ENCODE measurements at regions not wholly inside any gene's neighbourhood (a gene's known extent, or its start where the extent isn't known, plus 50 kb on each side); places are given as distances from the start of the nearest gene placed in this dataset.

GRCh38 chrX:150291014-150291413, 72.1 kb upstream of the MAMLD1 start:
- Mint-ChIP-seq H3K4me1 (ENCODE audit: low read depth) (no peaks in the 10 kb centered on the region), H3K36me3 (no peaks in the 10 kb centered on the region), H3K27ac (no peak overlapping the region), H3K4me3 (no peak overlapping the region), H3K27me3 (no peaks in the 10 kb centered on the region), H3K9me3 (no peaks in the 10 kb centered on the region)
- ChIA-PET POLR2A (no interaction called here), CTCF (no interaction called here)
- no peak for DNase-seq
- intact Hi-C loops (cut with micrococcal nuclease), result no loop called here

GRCh38 chrX:150293311-150294013, 69.7 kb upstream of the MAMLD1 start:
- Mint-ChIP-seq H3K4me3 (no peak overlapping the region), H3K27me3 (no peaks in the 10 kb centered on the region), H3K9me3 (no peaks in the 10 kb centered on the region), H3K36me3 (no peaks in the 10 kb centered on the region), H3K27ac (no peak overlapping the region), H3K4me1 (ENCODE audit: low read depth) (no peaks in the 10 kb centered on the region)
- ChIA-PET CTCF (no interaction called here), POLR2A (no interaction called here)
- no peak for DNase-seq
- intact Hi-C loops (cut with micrococcal nuclease), result no loop called here

- H3K36me3 Mint-ChIP-seq, result no peaks in the 10 kb centered on the region
- no peak for DNase-seq
- peaks cover 1% of the 10 kb centered on the region for H3K27me3 Mint-ChIP-seq
- H3K4me3 Mint-ChIP-seq, result no peak overlapping the region
- ChIA-PET CTCF (no interaction called here), POLR2A (no interaction called here)
- no peaks in the 10 kb centered on the region for H3K9me3 Mint-ChIP-seq
- no peak overlapping the region for H3K27ac Mint-ChIP-seq
- intact Hi-C loops (cut with micrococcal nuclease), result no loop called here
- no peaks in the 10 kb centered on the region for H3K4me1 Mint-ChIP-seq (ENCODE audit: low read depth)
Observed at GRCh38 chrX:150298841-150299551, 64.1 kb upstream of the MAMLD1 start.

- no peak overlapping the region for H3K4me3 Mint-ChIP-seq
- ChIA-PET POLR2A (no interaction called here), CTCF (no interaction called here)
- H3K27ac Mint-ChIP-seq, result no peak overlapping the region
- no peaks in the 10 kb centered on the region for H3K4me1 Mint-ChIP-seq (ENCODE audit: low read depth)
- H3K27me3 Mint-ChIP-seq, result peaks cover 1% of the 10 kb centered on the region
- no peak for DNase-seq
- H3K36me3 Mint-ChIP-seq, result no peaks in the 10 kb centered on the region
- H3K9me3 Mint-ChIP-seq, result no peaks in the 10 kb centered on the region
- intact Hi-C loops (cut with micrococcal nuclease), result no loop called here
Observed at GRCh38 chrX:150299579-150299978, 63.5 kb upstream of the MAMLD1 start.

GRCh38 chrX:150303386-150304097, 59.6 kb upstream of the MAMLD1 start:
- CTCF ChIA-PET, result no interaction called here
- Mint-ChIP-seq H3K4me3 (no peak overlapping the region), H3K4me1 (ENCODE audit: low read depth) (no peaks in the 10 kb centered on the region), H3K27ac (no peak overlapping the region), H3K36me3 (no peaks in the 10 kb centered on the region), H3K9me3 (no peaks in the 10 kb centered on the region), H3K27me3 (peaks cover 1% of the 10 kb centered on the region)
- POLR2A ChIA-PET, result no interaction called here
- intact Hi-C loops (cut with micrococcal nuclease), result no loop called here
- no peak for DNase-seq

GRCh38 chrX:150306002-150306401, 57.1 kb upstream of the MAMLD1 start:
- H3K4me1 Mint-ChIP-seq (ENCODE audit: low read depth), result no peaks in the 10 kb centered on the region
- H3K27ac Mint-ChIP-seq, result no peak overlapping the region
- POLR2A ChIA-PET, result no interaction called here
- intact Hi-C loops (cut with micrococcal nuclease), result no loop called here
- no peak overlapping the region for H3K4me3 Mint-ChIP-seq
- H3K36me3 Mint-ChIP-seq, result no peaks in the 10 kb centered on the region
- DNase-seq, result no peak
- H3K9me3 Mint-ChIP-seq, result no peaks in the 10 kb centered on the region
- CTCF ChIA-PET, result no interaction called here
- H3K27me3 Mint-ChIP-seq, result peaks cover 1% of the 10 kb centered on the region

- no peak overlapping the region for H3K27ac Mint-ChIP-seq
Observed at GRCh38 chrX:150308041-150308440, 55.1 kb upstream of the MAMLD1 start.

GRCh38 chrX:150308532-150309157, 54.5 kb upstream of the MAMLD1 start:
- CTCF ChIA-PET, result no interaction called here
- Mint-ChIP-seq H3K9me3 (no peaks in the 10 kb centered on the region), H3K4me3 (no peak overlapping the region), H3K36me3 (no peaks in the 10 kb centered on the region), H3K27me3 (no peaks in the 10 kb centered on the region), H3K27ac (no peak overlapping the region), H3K4me1 (ENCODE audit: low read depth) (no peaks in the 10 kb centered on the region)
- POLR2A ChIA-PET, result no interaction called here
- intact Hi-C loops (cut with micrococcal nuclease), result no loop called here
- DNase-seq, result no peak

More at GRCh38 chrX:150308041-150308440, 55.1 kb upstream of the MAMLD1 start:
- H3K36me3 Mint-ChIP-seq, result no peaks in the 10 kb centered on the region
- H3K27me3 Mint-ChIP-seq, result no peaks in the 10 kb centered on the region
- intact Hi-C loops (cut with micrococcal nuclease), result no loop called here
- ChIA-PET CTCF (no interaction called here), POLR2A (no interaction called here)
- no peak overlapping the region for H3K4me3 Mint-ChIP-seq
- DNase-seq, result no peak
- H3K9me3 Mint-ChIP-seq, result no peaks in the 10 kb centered on the region
- no peaks in the 10 kb centered on the region for H3K4me1 Mint-ChIP-seq (ENCODE audit: low read depth)

- Mint-ChIP-seq H3K4me3 (no peak overlapping the region), H3K36me3 (no peaks in the 10 kb centered on the region), H3K27me3 (no peaks in the 10 kb centered on the region), H3K9me3 (no peaks in the 10 kb centered on the region), H3K27ac (no peak overlapping the region), H3K4me1 (ENCODE audit: low read depth) (no peaks in the 10 kb centered on the region)
- ChIA-PET CTCF (no interaction called here), POLR2A (no interaction called here)
- DNase-seq, result no peak
- intact Hi-C loops (cut with micrococcal nuclease), result no loop called here
Observed at GRCh38 chrX:150310417-150310816, 52.7 kb upstream of the MAMLD1 start.

GRCh38 chrX:150310881-150311280, 52.2 kb upstream of the MAMLD1 start:
- Mint-ChIP-seq H3K36me3 (no peaks in the 10 kb centered on the region), H3K9me3 (no peaks in the 10 kb centered on the region), H3K4me1 (ENCODE audit: low read depth) (no peaks in the 10 kb centered on the region), H3K27ac (no peak overlapping the region), H3K4me3 (no peak overlapping the region), H3K27me3 (no peaks in the 10 kb centered on the region)
- POLR2A ChIA-PET, result no interaction called here
- CTCF ChIA-PET, result no interaction called here
- no peak for DNase-seq
- intact Hi-C loops (cut with micrococcal nuclease), result no loop called here

- Mint-ChIP-seq H3K4me3 (no peak overlapping the region), H3K27me3 (no peaks in the 10 kb centered on the region), H3K36me3 (no peaks in the 10 kb centered on the region), H3K27ac (no peak overlapping the region), H3K9me3 (no peaks in the 10 kb centered on the region), H3K4me1 (ENCODE audit: low read depth) (no peaks in the 10 kb centered on the region)
- no peak for DNase-seq
- intact Hi-C loops (cut with micrococcal nuclease), result no loop called here
- CTCF ChIA-PET, result no interaction called here
- POLR2A ChIA-PET, result no interaction called here
Observed at GRCh38 chrX:150312931-150313330, 50.2 kb upstream of the MAMLD1 start.
